IMR-90 (cell line): ENCODE measurements at regions not wholly inside any gene's neighbourhood (a gene's known extent, or its start where the extent isn't known, plus 50 kb on each side); places are given as distances from the start of the nearest gene placed in this dataset.

Source experiments
- FOS ChIP-seq: fragments of 150-350 bp; IDR thresholded peaks from 2 replicates; pipeline ENCODE4 v1.6.1; 2016; ENCODE audit warnings: low read depth, low read length
- MXI1 ChIP-seq: IDR thresholded peaks from 2 replicates; pipeline ENCODE4 v1.6.1; 2012; ENCODE audit warnings: low read depth, mild to moderate bottlenecking, low read length, moderate library complexity, borderline replicate concordance
- POLR2A ChIP-seq: IDR thresholded peaks from 2 replicates; pipeline ENCODE4 v1.6.1; 2012; ENCODE audit warnings: mild to moderate bottlenecking, low read depth, low read length
- RAD21 ChIP-seq: IDR thresholded peaks from 2 replicates; pipeline ENCODE4 v1.6.1; 2012; ENCODE audit warnings: low read length, improper control_type of control experiment
- RCOR1 ChIP-seq: IDR thresholded peaks from 2 replicates; pipeline ENCODE4 v1.6.1; 2012; ENCODE audit warnings: mild to moderate bottlenecking, low read length, improper control_type of control experiment; ENCODE audit not compliant: insufficient replicate concordance
- SMC3 ChIP-seq: fragments of 150-350 bp; IDR thresholded peaks from 2 replicates; pipeline ENCODE4 v1.6.1; 2016; ENCODE audit warnings: low read depth, mild to moderate bottlenecking, antibody characterized with exemption, low read length, moderate library complexity
- TF ChIP-seq, protein P1 (sequence below): conservative IDR thresholded peaks from 2 replicates; pipeline ENCODE4 v1.5.1; 2012; ENCODE audit warnings: mild to moderate bottlenecking, low read depth, low read length, improper control_type of control experiment

GRCh38 chr3:159779883-159780282 is 208.8 kb upstream of the IL12A start:
- TF ChIP-seq POLR2A (no peak), RAD21 (no peak), RCOR1 (no peak), SMC3 (no peak), FOS (no peak), MXI1 (no peak)
- TF ChIP-seq, protein P1, sequence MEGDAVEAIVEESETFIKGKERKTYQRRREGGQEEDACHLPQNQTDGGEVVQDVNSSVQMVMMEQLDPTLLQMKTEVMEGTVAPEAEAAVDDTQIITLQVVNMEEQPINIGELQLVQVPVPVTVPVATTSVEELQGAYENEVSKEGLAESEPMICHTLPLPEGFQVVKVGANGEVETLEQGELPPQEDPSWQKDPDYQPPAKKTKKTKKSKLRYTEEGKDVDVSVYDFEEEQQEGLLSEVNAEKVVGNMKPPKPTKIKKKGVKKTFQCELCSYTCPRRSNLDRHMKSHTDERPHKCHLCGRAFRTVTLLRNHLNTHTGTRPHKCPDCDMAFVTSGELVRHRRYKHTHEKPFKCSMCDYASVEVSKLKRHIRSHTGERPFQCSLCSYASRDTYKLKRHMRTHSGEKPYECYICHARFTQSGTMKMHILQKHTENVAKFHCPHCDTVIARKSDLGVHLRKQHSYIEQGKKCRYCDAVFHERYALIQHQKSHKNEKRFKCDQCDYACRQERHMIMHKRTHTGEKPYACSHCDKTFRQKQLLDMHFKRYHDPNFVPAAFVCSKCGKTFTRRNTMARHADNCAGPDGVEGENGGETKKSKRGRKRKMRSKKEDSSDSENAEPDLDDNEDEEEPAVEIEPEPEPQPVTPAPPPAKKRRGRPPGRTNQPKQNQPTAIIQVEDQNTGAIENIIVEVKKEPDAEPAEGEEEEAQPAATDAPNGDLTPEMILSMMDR = no peak
